ENCODE measurements at regions not wholly inside any gene's neighbourhood (a gene's known extent, or its start where the extent isn't known, plus 50 kb on each side); places are given as distances from the start of the nearest gene placed in this dataset.
A peak's percentile ranks its signal among the peaks of the same experiment; 100 is the strongest.
"Not testable (repeated sequence)": the region's sequence is repeated elsewhere in the genome, so short reads cannot be mapped to it uniquely, and the experiment has no call there.

DNA sequence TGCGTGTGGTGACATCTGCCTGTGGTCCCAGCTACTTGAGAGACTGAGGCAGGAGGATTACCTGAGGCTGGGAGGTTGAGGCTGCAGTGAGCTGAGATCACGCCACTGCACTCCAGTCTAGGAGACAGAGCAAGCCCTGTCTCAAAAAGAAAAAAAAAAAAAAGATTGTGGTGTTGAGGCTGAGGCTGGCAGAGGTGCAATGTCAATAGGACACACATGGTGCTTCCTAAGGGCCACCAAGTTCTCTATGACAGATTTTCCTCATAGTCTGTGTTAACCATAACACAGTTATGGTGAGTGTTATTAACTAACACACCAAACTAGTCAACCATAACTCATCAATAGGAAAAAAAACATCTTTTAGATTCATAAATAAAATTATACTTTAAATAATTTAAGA is 494.4 kb downstream of the TMX3 start:
- no peak for DNase-seq

DNA sequence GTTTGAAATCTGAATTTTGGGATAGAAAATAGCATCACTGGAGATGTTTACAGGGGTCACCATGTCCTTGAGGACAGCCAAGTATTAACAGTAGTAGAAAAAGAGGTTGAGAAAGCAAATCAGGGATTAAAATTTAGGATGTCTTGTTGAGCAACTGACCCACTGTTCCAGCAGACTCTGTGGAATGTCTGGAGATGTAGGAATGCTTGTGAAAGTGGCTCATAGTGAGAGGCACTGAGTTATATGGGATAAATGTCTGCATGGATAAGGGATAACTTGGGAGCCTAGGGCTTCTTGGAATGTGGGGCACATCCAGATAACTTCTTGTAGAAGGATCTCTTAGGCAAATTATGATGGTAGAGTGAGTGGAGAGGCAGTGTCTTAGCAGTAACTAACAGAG is 495.0 kb downstream of the TMX3 start:
- DNase-seq, result no peak

DNA sequence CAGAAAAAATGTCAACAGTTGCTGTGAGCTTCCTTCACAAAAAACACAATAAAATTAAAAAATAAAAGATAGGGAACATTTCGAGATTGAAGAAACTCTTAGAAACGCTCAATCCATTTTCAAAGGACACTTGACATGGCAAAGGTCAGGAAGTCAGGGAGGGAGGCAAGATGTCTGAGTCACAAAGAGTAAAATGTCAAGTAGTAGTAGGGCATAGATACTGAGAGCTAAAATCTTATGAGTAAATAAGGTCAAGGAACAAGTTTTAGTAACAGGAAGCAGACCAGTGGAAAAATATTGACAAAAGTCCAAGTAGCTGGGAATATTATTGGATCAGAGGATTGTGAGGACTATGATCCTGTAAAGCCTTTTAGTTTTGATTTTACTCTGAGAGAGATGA is 495.6 kb downstream of the TMX3 start:
- no peak for DNase-seq

DNA sequence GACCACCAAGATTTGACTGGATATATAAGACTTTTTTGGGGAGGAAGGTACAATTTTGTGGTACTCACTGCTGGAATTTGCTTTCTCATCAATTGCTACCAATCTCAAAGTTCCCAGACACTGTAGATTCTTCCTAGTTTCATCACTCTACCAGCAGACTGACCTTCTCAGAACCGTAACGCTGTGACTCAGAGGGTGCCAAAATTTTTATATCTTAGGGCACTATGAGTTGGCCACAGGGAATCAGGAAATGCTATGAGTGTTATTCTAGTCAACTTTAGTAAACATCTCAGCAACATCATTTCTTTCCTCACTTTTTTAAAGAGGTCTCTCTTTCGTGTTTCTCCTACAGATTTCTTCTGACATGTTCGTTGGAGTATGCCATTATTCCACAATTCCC is 499.0 kb downstream of the TMX3 start:
- DNase-seq, result no peak

DNA sequence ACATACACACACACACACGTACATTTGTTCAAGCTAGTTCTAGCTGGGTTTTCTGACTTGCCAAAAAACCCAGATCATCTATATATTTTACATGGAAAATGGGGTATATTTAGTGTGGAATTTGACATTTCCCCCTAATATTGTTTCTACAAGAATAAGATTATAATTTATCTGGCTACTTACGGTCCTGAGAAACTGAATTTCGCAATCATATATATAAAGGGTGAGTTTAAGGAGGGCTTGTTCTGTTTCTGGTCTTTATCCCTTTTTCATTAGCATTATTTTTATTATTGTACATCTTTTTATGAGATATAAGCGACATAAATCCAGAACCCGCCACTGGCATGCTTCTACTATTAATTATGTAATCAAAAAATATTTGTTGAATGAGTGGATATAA is 528.9 kb downstream of the TMX3 start:
- DNase-seq, result no peak

GRCh38 chr18:68181956-68182355 is 533.0 kb downstream of the TMX3 start:
- DNase-seq, result no peak

DNA sequence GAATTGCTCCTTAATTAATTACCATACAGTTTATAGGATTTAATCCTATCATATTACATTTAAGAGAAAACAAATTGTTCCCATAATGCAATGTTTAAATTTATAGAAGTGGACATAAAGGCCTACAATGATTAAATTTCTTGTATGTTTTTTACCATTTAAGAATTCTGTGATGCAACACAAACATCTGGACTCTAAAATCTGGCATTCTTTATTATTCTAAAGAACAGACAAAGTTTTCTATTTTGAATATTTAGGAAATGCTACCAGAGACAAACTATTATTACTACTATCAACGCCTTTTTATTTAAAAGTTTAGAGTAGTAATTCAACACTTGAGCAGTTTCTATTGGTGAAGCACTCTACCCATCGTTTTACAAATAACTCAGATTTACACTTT is 535.1 kb downstream of the TMX3 start:
- DNase-seq, result no peak

- peak in 1 of 2 experiments; percentile 37 for DNase-seq
These were observed 536.0 kb downstream of the TMX3 start for GRCh38 chr18:68178921-68179320.

DNA sequence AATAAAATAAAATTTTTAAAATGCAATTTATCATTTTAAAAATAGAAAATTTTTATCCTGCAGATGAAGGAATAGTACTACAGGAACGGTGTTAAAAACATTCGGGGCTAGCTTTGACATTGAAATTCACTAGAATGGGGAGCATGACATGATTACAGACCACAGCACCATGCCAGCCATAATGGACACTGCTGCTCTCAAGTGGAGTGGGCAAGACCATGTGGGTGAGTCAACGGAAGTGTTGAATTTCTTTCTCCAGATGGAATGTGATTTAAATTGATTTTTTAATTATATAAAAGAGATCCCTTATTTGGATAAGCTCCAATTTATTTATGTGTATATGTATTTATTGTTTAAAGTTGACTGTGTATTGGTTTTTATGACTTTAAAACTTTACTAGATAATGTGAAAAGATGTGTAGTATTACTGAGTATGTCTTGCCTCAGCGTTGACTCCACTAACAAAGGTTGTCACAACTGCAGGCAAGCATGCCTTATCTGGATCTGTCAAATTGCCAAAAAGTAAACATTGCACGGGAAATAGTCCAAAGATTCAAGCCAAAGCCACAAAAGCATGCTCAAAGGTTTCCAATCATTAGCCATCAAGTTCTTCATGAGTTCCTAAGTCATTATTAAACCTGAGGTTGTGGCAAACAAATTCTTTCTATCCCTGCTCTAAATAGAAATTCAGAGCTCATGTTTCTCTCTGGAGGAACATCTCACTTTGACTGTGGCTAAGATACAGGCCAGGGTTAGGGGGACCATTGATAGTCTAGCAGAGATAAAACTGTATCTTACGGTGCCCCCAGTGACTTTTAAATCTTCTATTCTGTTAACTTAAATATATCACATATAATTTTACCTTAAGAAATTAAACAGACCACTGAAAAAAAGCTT is 536.9 kb downstream of the TMX3 start:
- peak; percentile 34 to 76 for DNase-seq

- no peak for DNase-seq
These were observed 538.0 kb downstream of the TMX3 start for GRCh38 chr18:68176901-68177300.

DNA sequence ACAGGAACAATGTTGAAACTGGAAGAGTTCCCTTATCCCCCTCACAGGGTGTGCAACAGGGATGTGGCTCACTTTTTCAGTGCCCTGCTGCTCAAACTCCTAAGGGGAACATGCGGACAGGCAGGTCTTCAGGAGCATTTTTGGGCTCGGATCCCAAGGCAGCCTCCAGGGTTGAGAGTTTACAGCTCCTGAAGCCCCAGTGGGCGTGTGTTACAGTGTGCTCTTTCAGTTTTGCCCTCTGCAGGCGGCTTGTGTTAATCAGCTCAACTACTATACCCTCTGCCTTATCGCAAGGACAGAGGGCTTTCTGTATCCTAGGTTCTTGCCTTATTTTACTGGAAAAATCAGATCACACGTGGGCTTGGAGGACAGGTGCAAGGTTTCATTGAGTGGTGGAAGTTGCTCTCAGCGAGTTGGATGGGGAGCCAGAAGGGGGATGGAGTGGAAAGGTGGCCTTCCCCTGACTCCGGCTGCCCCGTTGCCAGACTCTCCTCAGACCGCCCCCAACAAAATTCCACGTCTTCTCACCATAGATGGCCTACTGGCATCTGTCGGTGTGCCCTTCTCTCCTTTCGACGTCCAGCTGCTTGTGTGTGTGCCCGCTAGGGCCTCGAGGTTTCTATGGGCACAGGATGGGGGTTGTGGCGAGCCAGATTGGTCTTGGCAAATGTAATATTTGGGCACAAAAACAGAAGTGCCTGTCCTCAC is 541.9 kb downstream of the TMX3 start:
- no peak for DNase-seq

DNA sequence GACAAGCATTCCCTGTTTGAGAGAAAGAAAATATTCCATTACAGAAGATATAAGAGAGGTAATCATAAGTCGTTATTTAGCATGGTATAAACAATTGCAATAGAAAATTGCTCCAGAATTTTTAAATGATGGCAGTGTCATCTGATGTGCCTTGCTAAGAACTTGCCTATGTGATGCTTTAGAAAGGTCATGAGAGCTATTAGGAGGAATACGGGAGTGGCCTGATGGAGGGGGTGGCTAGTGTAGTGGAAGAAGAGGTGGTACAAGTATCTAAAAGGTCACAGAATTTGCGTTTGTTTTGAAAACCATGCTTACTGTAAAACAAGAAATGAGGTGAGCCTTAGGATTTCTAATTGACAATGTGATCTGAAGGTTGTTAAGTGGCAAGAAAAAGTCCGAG is 550.0 kb downstream of the TMX3 start:
- DNase-seq, result no peak

GRCh38 chr18:68153821-68154220 is 561.1 kb downstream of the TMX3 start:
- not testable (repeated sequence) for DNase-seq

GRCh38 chr18:68152770-68153169 is 562.1 kb downstream of the TMX3 start:
- DNase-seq, result no peak

- no peak for DNase-seq
These were observed 563.9 kb downstream of the TMX3 start for GRCh38 chr18:68150961-68151360.

DNA sequence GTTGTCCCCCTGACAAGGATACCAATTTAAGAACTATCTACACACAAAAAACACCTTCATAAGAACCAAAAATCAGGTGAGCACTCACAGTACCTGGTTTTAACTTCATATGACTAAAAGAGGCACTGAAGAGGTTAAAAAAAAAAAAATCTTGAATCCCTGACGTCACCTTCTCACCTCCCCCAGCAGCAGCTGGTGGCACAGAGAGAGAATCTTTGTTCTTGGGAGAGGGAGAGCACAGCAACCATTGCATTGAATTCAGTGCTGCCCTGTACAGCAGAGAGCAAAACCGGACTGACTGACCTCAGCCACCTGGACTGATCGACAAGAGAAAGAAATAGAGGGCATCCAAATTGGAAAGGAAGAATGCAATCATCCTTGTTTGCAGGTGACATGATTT is 566.0 kb downstream of the TMX3 start:
- no peak for DNase-seq

DNA sequence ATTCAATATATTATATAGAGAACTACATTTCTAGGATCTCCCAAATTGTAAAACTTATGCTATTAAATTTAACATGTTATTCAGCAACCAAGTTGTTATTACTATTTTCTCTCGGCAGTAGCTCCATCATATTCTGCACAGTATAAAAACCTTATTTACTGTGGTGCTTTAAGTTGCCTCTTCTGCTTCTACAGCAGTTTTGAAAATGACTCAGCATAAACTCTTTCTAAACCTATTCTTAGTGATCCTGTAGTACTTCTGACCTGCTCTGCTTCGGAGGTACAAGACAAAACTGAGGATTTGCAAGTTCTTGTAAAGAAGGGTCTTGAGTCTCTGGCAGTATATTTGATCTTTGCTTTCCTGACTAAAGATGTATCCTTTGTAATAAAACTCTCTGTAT is 567.2 kb downstream of the TMX3 start:
- no peak for DNase-seq

DNA sequence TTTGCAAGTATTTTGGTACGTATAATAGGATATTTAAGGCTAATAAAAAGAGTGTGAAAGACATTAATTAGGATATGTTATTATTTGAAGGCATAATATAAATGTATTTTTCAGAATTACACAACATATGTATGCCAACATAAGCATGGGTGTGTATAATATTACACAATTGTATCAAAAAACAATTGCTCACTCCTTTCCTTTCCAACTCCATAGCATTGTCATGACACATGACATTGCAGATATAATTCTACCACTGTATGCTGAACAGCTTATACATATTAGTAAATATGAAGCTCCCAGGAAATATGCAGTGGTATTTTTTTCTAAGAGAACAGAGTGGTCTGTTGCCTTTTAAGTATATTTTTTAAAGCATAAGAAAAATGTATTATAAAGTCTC is 593.1 kb downstream of the TMX3 start:
- no peak for DNase-seq

DNA sequence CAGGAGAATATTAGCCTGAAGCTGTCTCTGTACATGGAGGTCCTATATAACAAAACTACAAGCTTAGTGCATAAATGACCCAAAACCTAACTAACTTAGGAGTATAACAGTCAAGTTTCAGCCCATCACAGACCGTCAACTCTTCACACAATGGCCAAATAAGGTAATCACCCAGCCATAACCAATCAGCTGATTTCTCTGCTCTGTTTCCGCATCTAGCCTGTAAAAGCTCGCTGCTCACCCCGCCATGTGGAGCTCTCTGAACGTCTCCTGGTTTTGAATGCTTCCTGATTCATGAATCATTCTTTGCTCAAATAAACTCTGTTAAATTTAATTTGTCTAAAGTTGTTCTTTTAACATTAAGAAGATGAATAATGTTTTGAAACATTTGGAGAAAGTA is 593.6 kb downstream of the TMX3 start:
- DNase-seq, result no peak

DNA sequence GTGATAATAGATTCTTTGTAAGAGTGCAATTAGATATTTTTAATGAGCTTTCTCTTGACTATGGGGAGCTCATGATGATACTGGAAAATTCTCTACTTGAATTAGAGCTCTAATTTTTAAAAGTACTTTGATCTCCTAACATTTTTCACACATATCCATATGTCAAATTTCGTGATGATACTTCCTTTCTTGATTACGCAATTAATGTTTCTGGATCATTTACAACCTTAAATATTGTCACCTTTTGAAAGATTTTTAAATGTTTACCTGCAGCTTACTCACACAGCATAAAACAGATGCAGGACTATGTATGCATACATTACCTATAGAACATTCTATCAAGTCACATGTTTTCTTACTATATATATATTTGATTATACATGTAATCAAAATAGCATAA is 598.5 kb upstream of the DSEL start:
- DNase-seq, result no peak

- no peak for DNase-seq
These were observed 587.5 kb upstream of the DSEL start for GRCh38 chr18:68104036-68104435.

- peak in 1 of 2 experiments; percentile 15 for DNase-seq
These were observed 587.0 kb upstream of the DSEL start for GRCh38 chr18:68103561-68103960.

- no peak for DNase-seq
These were observed 585.6 kb upstream of the DSEL start for GRCh38 chr18:68102117-68102516.

DNA sequence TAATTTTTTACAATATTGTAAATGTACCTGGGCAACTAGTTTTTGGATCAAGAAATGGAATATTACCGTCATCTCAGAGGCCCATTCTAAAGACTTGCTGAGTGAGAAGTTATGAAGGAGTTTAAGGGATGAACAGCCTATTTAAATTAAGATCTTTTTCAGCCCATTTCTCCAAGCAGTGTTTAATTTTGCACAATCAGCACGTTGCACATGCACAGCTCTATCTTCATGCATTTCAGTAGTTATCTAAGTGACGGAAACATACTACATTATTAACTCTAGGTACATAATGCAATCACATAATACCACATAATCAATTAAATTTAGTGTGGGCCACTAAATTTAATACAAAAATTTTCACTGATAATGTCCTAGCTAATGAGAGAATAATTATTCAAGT is 582.1 kb upstream of the DSEL start:
- no peak for DNase-seq
